ENCODE measurements at regions not wholly inside any gene's neighbourhood (a gene's known extent, or its start where the extent isn't known, plus 50 kb on each side); places are given as distances from the start of the nearest gene placed in this dataset.
A peak's percentile ranks its signal among the peaks of the same experiment; 100 is the strongest.

GRCh38 chr9:97766092-97766491 is 69.0 kb upstream of the XPA start:
- intact Hi-C loops (cut with micrococcal nuclease) (no loop called here), in situ Hi-C loops (cut with MboI) (no loop called here)
- Histone ChIP-seq H3K9me1 (ENCODE audit: control insufficient read depth, insufficient read depth, low read length) (no peaks in the 10 kb centered on the region), H3K27me3 (ENCODE audit: control insufficient read depth in 2 of 2, insufficient read depth in 2 of 2, low read length in 2 of 2) (peaks cover 15 to 44% of the 10 kb centered on the region in 2 experiments), H4K20me1 (replicated peaks; ENCODE audit: control insufficient read depth, insufficient read depth, low read length) (no peaks in the 10 kb centered on the region), H3K4me2 (ENCODE audit: insufficient read depth, low read length) (peak overlapping the region; percentile 17; the same call in 1 of the 2 replicates), H2AFZ (ENCODE audit: low read depth, low read length) (no peak overlapping the region), H3K9me3 (replicated peaks; ENCODE audit: control insufficient read depth, insufficient read depth, low read depth, low read length) (no peaks in the 10 kb centered on the region), H3K9ac (ENCODE audit: insufficient read depth in 1 of 2, low read depth in 2 of 2, low read length in 2 of 2) (no peak overlapping the region; a peak in 1 of 4 replicates), H3K36me3 (ENCODE audit: control insufficient read depth, insufficient read depth, low read length) (no peaks in the 10 kb centered on the region), H3K79me2 (ENCODE audit: control insufficient read depth, insufficient read depth, low read length) (no peaks in the 10 kb centered on the region), H3K27ac (ENCODE audit: extremely low read depth, low read depth, low read length) (no peak overlapping the region), H3K4me1 (replicated peaks in 1 of 2; ENCODE audit: control insufficient read depth in 2 of 2, insufficient read depth in 2 of 2, low read length in 2 of 2) (peaks cover 0 to 4% of the 10 kb centered on the region in 2 experiments; a peak in 3 of 5 replicates), H3K4me3 (no peak overlapping the region)
- TF ChIP-seq ZNF695 (CRISPR knock-in tag; IDR thresholded peaks at IDR 0.05) (no peak), NR4A1 (CRISPR knock-in tag; IDR thresholded peaks at IDR 0.05) (no peak), NR4A1 (tag; IDR thresholded peaks at IDR 0.05) (no peak), GTF2F1 (IDR thresholded peaks at IDR 0.05; ENCODE audit: low read depth, low read length) (no peak), FOXM1 (IDR thresholded peaks at IDR 0.05; ENCODE audit: low read depth) (no peak), FOXM1 (CRISPR knock-in tag; IDR thresholded peaks at IDR 0.05; ENCODE audit: low read depth) (no peak), PML (IDR thresholded peaks at IDR 0.05; ENCODE audit: low read length) (no peak), RBM39 (optimal IDR thresholded peaks at IDR 0.05; ENCODE audit: low read depth, low read length) (no peak), TEAD1 (CRISPR knock-in tag; IDR thresholded peaks at IDR 0.05) (no peak), SP1 (CRISPR knock-in tag; IDR thresholded peaks at IDR 0.05) (no peak), FOS (IDR thresholded peaks at IDR 0.05; ENCODE audit: extremely low read depth, insufficient read length) (no peak), SETDB1 (IDR thresholded peaks at IDR 0.05; ENCODE audit: low read length) (no peak), MLX (CRISPR knock-in tag; conservative IDR thresholded peaks at IDR 0.05) (no peak), TCF7 (IDR thresholded peaks at IDR 0.05; ENCODE audit: borderline replicate concordance) (no peak)
- FAIRE-seq (no peak), DNase-seq (ENCODE audit: extremely low read depth in 1 of 4, low spot score in 3 of 4) (no peak), ATAC-seq (no peak)
- no TSS peak for BruUV-seq (replicated peaks)
- 0% methylated on average over 2 of the region's 2 CpGs for WGBS (ENCODE audit: insufficient coverage, low coverage, missing lambda C conversion rate)
- POLR2A ChIA-PET: interaction anchor here (1.1 to 1.6 kb wide), 2 partner anchors 14 to 23 kb away, joined by 4 read pairs; no protein-coding TSS in a partner anchor
- CTCF ChIA-PET (ENCODE audit: low intra/inter-chr PET ratio): no interaction called here
